Fibroblast of lung (primary cell): ENCODE measurements at regions not wholly inside any gene's neighbourhood (a gene's known extent, or its start where the extent isn't known, plus 50 kb on each side); places are given as distances from the start of the nearest gene placed in this dataset.

Experiments
- CTCF ChIP-seq, 2 donors: IDR thresholded peaks in 1 of 2; conservative IDR thresholded peaks in 1 of 2; 1 replicate in 1 of 2; 2 replicates in 1 of 2; pipeline ENCODE4 v1.5.1; 2011 to 2012; ENCODE audit warnings: low read length in 2 of 2, control low read depth in 1 of 2, inconsistent platforms in 1 of 2, low read depth in 1 of 2, mild to moderate bottlenecking in 1 of 2
- EZH2 ChIP-seq: IDR thresholded peaks from 2 replicates; pipeline ENCODE4 v1.5.1; 2012; ENCODE audit warnings: low read length, control low read depth, mild to moderate bottlenecking; ENCODE audit errors: missing control alignments

- TF ChIP-seq CTCF (conservative IDR thresholded peaks at IDR 0.05 in 1 of 2, IDR thresholded peaks at IDR 0.05 in 1 of 2; ENCODE audit: low read depth in 1 of 2, low read length in 2 of 2) (no peak), EZH2 (no peak)
These were observed 103.6 kb downstream of the RHOU start for GRCh38 chr1:228838717-228839500.
